ENCODE measurements at regions not wholly inside any gene's neighbourhood (a gene's known extent, or its start where the extent isn't known, plus 50 kb on each side); places are given as distances from the start of the nearest gene placed in this dataset.

GRCh38 chr5:118070041-118070440 is 918.3 kb downstream of the DTWD2 start:
- no peaks in the 10 kb centered on the region for H3K27me3 ChIP-seq (ENCODE audit: insufficient read depth, low read length)
- no peak for DNase-seq

More at GRCh38 chr5:118070041-118070440, 918.3 kb downstream of the DTWD2 start:
- H2AFZ ChIP-seq (ENCODE audit: low read length), result no peak overlapping the region
- Mint-ChIP-seq H3K4me3 (no peak overlapping the region), H3K27ac (no peak overlapping the region), H3K27me3 (ENCODE audit: low read depth) (no peaks in the 10 kb centered on the region; the same call in 1 of the 2 replicates), H3K4me1 (no peaks in the 10 kb centered on the region), H3K36me3 (ENCODE audit: insufficient read depth in 1 of 3, low read depth in 3 of 3) (no peaks in the 10 kb centered on the region), H3K9me3 (no peaks in the 10 kb centered on the region)
- no peak overlapping the region for H3K4me2 ChIP-seq (ENCODE audit: insufficient read depth, insufficient read length, low read length)
- H2BK12ac ChIP-seq (ENCODE audit: insufficient read length, low read depth, low read length), result no peak overlapping the region
- H4K5ac ChIP-seq (ENCODE audit: insufficient read length, low read depth, low read length), result no peak overlapping the region
- no peak overlapping the region for H3K23ac ChIP-seq (ENCODE audit: insufficient read length, low read depth, low read length)
- no peak overlapping the region for H3K14ac ChIP-seq (ENCODE audit: insufficient read depth, low read length)
- no peak overlapping the region for H3K27ac ChIP-seq (ENCODE audit: insufficient read length, low read depth, low read length)
- no peak overlapping the region for H3K9ac ChIP-seq (ENCODE audit: extremely low read depth, insufficient read length, low read length)
- no peak overlapping the region for H3K4ac ChIP-seq (ENCODE audit: low read depth, low read length)
- TF ChIP-seq, protein P1, sequence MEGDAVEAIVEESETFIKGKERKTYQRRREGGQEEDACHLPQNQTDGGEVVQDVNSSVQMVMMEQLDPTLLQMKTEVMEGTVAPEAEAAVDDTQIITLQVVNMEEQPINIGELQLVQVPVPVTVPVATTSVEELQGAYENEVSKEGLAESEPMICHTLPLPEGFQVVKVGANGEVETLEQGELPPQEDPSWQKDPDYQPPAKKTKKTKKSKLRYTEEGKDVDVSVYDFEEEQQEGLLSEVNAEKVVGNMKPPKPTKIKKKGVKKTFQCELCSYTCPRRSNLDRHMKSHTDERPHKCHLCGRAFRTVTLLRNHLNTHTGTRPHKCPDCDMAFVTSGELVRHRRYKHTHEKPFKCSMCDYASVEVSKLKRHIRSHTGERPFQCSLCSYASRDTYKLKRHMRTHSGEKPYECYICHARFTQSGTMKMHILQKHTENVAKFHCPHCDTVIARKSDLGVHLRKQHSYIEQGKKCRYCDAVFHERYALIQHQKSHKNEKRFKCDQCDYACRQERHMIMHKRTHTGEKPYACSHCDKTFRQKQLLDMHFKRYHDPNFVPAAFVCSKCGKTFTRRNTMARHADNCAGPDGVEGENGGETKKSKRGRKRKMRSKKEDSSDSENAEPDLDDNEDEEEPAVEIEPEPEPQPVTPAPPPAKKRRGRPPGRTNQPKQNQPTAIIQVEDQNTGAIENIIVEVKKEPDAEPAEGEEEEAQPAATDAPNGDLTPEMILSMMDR (conservative IDR thresholded peaks at IDR 0.05), result no peak
- no peak overlapping the region for H2AK5ac ChIP-seq (ENCODE audit: insufficient read length, low read length)
- H4K91ac ChIP-seq (ENCODE audit: insufficient read length, low read depth, low read length), result no peak overlapping the region
- H3K79me2 ChIP-seq (ENCODE audit: insufficient read depth, low read length), result no peaks in the 10 kb centered on the region
- H3K56ac ChIP-seq (ENCODE audit: insufficient read length, low read depth, low read length), result no peak overlapping the region
- no peak overlapping the region for H2BK5ac ChIP-seq (ENCODE audit: insufficient read length, low read length)
- H2BK20ac ChIP-seq (ENCODE audit: low read depth, low read length, poor library complexity, severe bottlenecking), result no peak overlapping the region
- H3K79me1 ChIP-seq (ENCODE audit: insufficient read depth, low read depth, low read length, poor library complexity, severe bottlenecking), result no peaks in the 10 kb centered on the region
- no CpG with 5 or more reads among the region's 2 CpGs for WGBS (ENCODE audit: extremely low coverage, insufficient read length, low lambda C conversion rate)
- no peak overlapping the region for H3T11ph ChIP-seq (ENCODE audit: low read length)
- no peaks in the 10 kb centered on the region for H3K9me3 ChIP-seq (ENCODE audit: control insufficient read depth, low read depth, low read length)
- no peak overlapping the region for H2BK15ac ChIP-seq (ENCODE audit: low read depth, low read length)
- no peaks in the 10 kb centered on the region for H4K20me1 ChIP-seq (ENCODE audit: control insufficient read depth, insufficient read depth, insufficient read length)
- no peaks in the 10 kb centered on the region for H3K23me2 ChIP-seq (ENCODE audit: insufficient read length, low read depth, low read length, poor library complexity, severe bottlenecking)
- no peaks in the 10 kb centered on the region for H3K4me1 ChIP-seq (ENCODE audit: insufficient read depth, low read length)
- no peak overlapping the region for H4K8ac ChIP-seq (replicated peaks; ENCODE audit: insufficient read length, low read depth, low read length)
- H2BK120ac ChIP-seq (ENCODE audit: low read depth, low read length, poor library complexity, severe bottlenecking), result no peak overlapping the region
- no peak overlapping the region for H3K18ac ChIP-seq (ENCODE audit: insufficient read length, low read depth, low read length)
